ENCODE measurements at regions not wholly inside any gene's neighbourhood (a gene's known extent, or its start where the extent isn't known, plus 50 kb on each side); places are given as distances from the start of the nearest gene placed in this dataset.

GRCh38 chr18:46402396-46402795, 254.6 kb downstream of the LOXHD1 start (continued):
- TF ChIP-seq MXD1 (CRISPR knock-in tag; IDR thresholded peaks at IDR 0.05; ENCODE audit: borderline replicate concordance, poor library complexity, severe bottlenecking) (no peak), IFI16 (CRISPR knock-in tag; IDR thresholded peaks at IDR 0.05) (no peak), CBFA2T3 (IDR thresholded peaks at IDR 0.05) (no peak), ZC3H4 (CRISPR knock-in tag; IDR thresholded peaks at IDR 0.05; ENCODE audit: borderline replicate concordance) (no peak)

GRCh38 chr18:46402945-46403344, 254.1 kb downstream of the LOXHD1 start:
- Histone ChIP-seq H3K4me2 (ENCODE audit: insufficient read depth, low read length) (no peak overlapping the region), H2AFZ (ENCODE audit: low read depth, low read length) (no peak overlapping the region), H3K79me2 (ENCODE audit: control insufficient read depth, insufficient read depth, low read length) (no peaks in the 10 kb centered on the region), H3K9me3 (replicated peaks; ENCODE audit: control insufficient read depth, insufficient read depth, low read depth, low read length) (no peaks in the 10 kb centered on the region), H3K4me3 (no peak overlapping the region), H3K27ac (ENCODE audit: extremely low read depth, low read depth, low read length) (no peak overlapping the region), H4K20me1 (replicated peaks; ENCODE audit: control insufficient read depth, insufficient read depth, low read length) (peaks cover 5% of the 10 kb centered on the region), H3K9me1 (ENCODE audit: control insufficient read depth, insufficient read depth, low read length) (no peaks in the 10 kb centered on the region), H3K4me1 (replicated peaks in 1 of 2; ENCODE audit: control insufficient read depth in 2 of 2, insufficient read depth in 2 of 2, low read length in 2 of 2) (peaks cover 2 to 3% of the 10 kb centered on the region in 2 experiments; a peak in 2 of 5 replicates), H3K9ac (ENCODE audit: insufficient read depth in 1 of 2, low read depth in 2 of 2, low read length in 2 of 2) (no peak overlapping the region), H3K27me3 (ENCODE audit: control insufficient read depth in 2 of 2, insufficient read depth in 2 of 2, low read length in 2 of 2) (peaks cover 0 to 49% of the 10 kb centered on the region in 2 experiments; a peak in 2 of 5 replicates), H3K36me3 (ENCODE audit: control insufficient read depth, insufficient read depth, low read length) (no peaks in the 10 kb centered on the region)
- CTCF ChIA-PET (ENCODE audit: low intra/inter-chr PET ratio), result no interaction called here
- FAIRE-seq, result no peak
- 0% methylated on average over 3 of the region's 4 CpGs for WGBS (ENCODE audit: insufficient coverage, low coverage, missing lambda C conversion rate)
- POLR2A ChIA-PET, result no interaction called here
- no peak for DNase-seq (ENCODE audit: extremely low read depth in 1 of 4, low spot score in 3 of 4)
- in situ Hi-C loops (cut with MboI) (no loop called here), intact Hi-C loops (cut with micrococcal nuclease) (loop anchor here (10.0 kb wide), 1 partner anchor 52 kb away; no protein-coding TSS in a partner anchor)
- BruUV-seq (replicated peaks), result no TSS peak
- no peak for ATAC-seq
- no peak for TF ChIP-seq SRSF7 (optimal IDR thresholded peaks at IDR 0.05; ENCODE audit: low read depth, low read length)
- no peak for TF ChIP-seq SMARCB1 (IDR thresholded peaks at IDR 0.05; ENCODE audit: insufficient read length, low read depth)
- no peak for TF ChIP-seq HEY1 (CRISPR knock-in tag; IDR thresholded peaks at IDR 0.05; ENCODE audit: borderline replicate concordance)
- no peak for TF ChIP-seq HMG20A (CRISPR knock-in tag; conservative IDR thresholded peaks at IDR 0.05)
- TF ChIP-seq PTRF (tag; IDR thresholded peaks at IDR 0.05), result no peak
- no peak for TF ChIP-seq PTBP1 (IDR thresholded peaks at IDR 0.05; ENCODE audit: low read depth, low read length)
- no peak for TF ChIP-seq ZNF609 (CRISPR knock-in tag; IDR thresholded peaks at IDR 0.05; ENCODE audit: borderline replicate concordance)
- no peak for TF ChIP-seq STAT5B (CRISPR knock-in tag; IDR thresholded peaks at IDR 0.05)
- no peak for TF ChIP-seq BMI1 (IDR thresholded peaks at IDR 0.05; ENCODE audit: low read length)
- no peak for TF ChIP-seq LARP7 (IDR thresholded peaks at IDR 0.05)
- TF ChIP-seq GTF2E2 (tag; IDR thresholded peaks at IDR 0.05), result no peak
- TF ChIP-seq MYC (IDR thresholded peaks at IDR 0.05; ENCODE audit: low read depth, low read length), result no peak
- TF ChIP-seq MYC (CRISPR knock-in tag; IDR thresholded peaks at IDR 0.05; ENCODE audit: borderline replicate concordance, low read depth), result no peak
